ENCODE measurements at regions not wholly inside any gene's neighbourhood (a gene's known extent, or its start where the extent isn't known, plus 50 kb on each side); places are given as distances from the start of the nearest gene placed in this dataset.

DNA sequence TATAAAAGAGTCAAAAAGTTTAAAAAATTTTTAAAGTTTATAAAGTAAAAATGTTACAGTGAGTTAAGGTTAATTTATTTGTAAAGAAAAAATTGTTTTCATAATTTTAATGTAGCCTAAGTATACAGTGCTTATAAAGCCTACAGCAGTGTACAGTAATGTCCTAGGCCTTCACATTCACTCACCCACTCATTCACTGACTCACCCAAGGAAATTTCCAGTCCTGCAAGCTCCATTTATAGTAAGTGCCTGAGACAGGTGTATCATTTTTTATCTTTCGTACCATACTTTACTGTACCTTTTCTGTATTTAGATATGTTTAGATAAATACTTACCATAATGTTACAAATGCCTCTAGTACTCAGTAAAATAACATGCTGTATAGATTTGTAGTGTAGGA is 269.7 kb upstream of the PHF14 start:
- no peak for ATAC-seq
- intact Hi-C loops (cut with DNase I) = no loop called here
- no peak overlapping the region for H3K4me3 ChIP-seq

DNA sequence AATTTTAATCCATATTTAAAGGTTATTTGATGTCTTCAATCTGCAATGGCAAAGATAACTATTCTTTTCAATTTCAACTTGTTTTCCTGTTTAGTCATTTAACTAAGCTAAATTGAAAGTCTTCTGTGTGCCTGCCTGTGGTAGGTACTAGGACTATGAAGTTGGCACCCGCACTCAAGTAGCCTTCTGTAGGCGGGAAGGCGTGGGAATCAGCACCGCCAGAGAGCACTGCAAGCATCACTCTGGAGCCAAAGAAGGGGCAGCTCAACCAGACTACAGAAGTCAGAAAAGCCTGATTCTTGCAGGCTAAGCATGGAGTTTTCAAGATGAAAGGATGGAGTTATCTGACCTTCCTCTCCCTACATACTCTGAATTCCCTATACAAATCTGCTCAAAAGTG is 269.0 kb upstream of the PHF14 start:
- ATAC-seq (no peak), DNase-seq (no peak)
- Histone ChIP-seq H3K9me3 (peaks cover 3% of the 10 kb centered on the region), H3K36me3 (no peaks in the 10 kb centered on the region), H3K27me3 (ENCODE audit: low read depth) (no peaks in the 10 kb centered on the region), H3K4me3 (no peak overlapping the region), H3K4me1 (no peaks in the 10 kb centered on the region), H3K27ac (no peak overlapping the region)
- TF ChIP-seq, protein P1, sequence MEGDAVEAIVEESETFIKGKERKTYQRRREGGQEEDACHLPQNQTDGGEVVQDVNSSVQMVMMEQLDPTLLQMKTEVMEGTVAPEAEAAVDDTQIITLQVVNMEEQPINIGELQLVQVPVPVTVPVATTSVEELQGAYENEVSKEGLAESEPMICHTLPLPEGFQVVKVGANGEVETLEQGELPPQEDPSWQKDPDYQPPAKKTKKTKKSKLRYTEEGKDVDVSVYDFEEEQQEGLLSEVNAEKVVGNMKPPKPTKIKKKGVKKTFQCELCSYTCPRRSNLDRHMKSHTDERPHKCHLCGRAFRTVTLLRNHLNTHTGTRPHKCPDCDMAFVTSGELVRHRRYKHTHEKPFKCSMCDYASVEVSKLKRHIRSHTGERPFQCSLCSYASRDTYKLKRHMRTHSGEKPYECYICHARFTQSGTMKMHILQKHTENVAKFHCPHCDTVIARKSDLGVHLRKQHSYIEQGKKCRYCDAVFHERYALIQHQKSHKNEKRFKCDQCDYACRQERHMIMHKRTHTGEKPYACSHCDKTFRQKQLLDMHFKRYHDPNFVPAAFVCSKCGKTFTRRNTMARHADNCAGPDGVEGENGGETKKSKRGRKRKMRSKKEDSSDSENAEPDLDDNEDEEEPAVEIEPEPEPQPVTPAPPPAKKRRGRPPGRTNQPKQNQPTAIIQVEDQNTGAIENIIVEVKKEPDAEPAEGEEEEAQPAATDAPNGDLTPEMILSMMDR (IDR thresholded peaks at IDR 0.05) = no peak
- intact Hi-C loops (cut with DNase I) = no loop called here

More for the DNA sequence above, 269.7 kb upstream of the PHF14 start:
- Histone ChIP-seq H3K36me3 (no peaks in the 10 kb centered on the region), H3K4me1 (no peaks in the 10 kb centered on the region), H3K9me3 (peaks cover 3% of the 10 kb centered on the region), H3K27me3 (ENCODE audit: low read depth) (no peaks in the 10 kb centered on the region), H3K27ac (no peak overlapping the region)
- no peak for DNase-seq
- TF ChIP-seq, protein P1 (IDR thresholded peaks at IDR 0.05) = no peak

DNA sequence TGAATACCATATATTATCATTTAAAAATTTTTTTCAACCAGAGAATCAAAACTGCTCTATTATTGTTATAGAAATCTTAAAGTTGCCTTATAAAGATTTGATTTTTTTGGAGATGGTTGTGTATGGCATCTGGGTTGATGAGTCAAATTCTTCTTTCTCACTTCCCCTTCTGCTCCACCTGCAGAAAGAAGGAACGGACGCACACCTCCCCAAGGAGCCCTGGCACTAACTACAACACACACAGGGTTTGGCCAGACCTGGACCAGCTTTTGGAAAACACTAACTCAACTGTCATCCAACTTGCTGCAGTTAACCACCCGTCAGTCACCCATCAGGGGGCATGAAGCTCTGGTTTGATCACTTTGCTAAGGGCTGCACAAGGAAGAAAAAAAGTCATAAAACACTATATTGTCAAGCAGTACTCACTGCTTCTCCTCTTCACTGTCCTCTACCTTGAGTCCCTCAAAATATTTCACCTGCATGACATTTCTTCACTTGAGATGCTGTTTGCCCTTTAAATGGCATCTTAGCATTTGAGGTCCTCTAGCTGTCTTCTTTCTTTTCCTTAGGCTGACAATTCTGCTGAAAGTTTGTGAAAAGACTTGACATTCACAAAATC is 266.7 kb upstream of the PHF14 start:
- TF ChIP-seq, protein P1 (IDR thresholded peaks at IDR 0.05) = no peak
- no peak for ATAC-seq
- intact Hi-C loops (cut with DNase I) = no loop called here
- H3K27me3 ChIP-seq (ENCODE audit: low read depth) = no peaks in the 10 kb centered on the region
- H3K4me1 ChIP-seq = no peaks in the 10 kb centered on the region
- no peak overlapping the region for H3K27ac ChIP-seq
- no peak for DNase-seq
- no peak overlapping the region for H3K4me3 ChIP-seq
- H3K36me3 ChIP-seq = no peaks in the 10 kb centered on the region
- H3K9me3 ChIP-seq = no peaks in the 10 kb centered on the region

DNA sequence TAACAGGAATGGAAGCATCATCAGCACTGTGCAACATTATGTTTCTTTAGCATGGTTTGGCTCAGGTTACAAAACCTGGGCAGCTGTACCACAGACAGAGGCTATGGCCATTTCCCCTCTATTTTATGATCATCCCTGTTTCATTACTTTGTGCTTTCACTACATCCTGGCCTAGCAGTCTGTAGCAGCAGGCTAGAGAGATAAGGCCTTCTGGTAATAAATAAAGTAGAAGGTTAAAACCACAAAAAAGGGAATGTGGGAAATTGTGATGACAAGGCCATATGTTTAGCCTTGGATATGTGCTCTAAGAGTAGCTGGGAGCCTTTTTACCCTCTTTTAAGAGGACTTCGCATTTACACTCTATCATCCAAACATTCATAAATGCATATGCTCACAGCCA is 266.2 kb upstream of the PHF14 start:
- Histone ChIP-seq H3K36me3 (no peaks in the 10 kb centered on the region), H3K4me3 (no peak overlapping the region), H3K4me1 (no peaks in the 10 kb centered on the region), H3K9me3 (no peaks in the 10 kb centered on the region), H3K27ac (no peak overlapping the region), H3K27me3 (ENCODE audit: low read depth) (no peaks in the 10 kb centered on the region)
- ATAC-seq (no peak), DNase-seq (no peak)
- intact Hi-C loops (cut with DNase I) = no loop called here
- TF ChIP-seq, protein P1 (IDR thresholded peaks at IDR 0.05) = no peak

DNA sequence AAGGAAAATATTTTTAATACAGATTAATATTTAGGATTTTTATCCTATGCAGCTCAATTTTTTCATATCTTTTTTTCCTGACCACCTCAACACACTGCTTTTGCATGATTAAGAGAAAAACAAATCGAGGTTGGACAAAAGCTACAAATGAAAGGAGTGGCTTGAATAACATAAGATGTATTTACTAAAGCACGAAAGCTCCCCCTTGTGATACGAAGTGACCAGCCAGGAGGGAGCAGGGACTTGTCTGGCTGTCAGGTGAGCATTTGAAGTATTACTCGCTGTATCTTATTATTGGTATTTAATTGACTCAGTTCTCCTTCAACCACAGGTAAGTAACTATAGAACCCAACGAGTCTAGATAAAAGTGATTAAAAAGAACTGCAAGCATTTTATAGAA is 265.2 kb upstream of the PHF14 start:
- DNase-seq = no peak
- TF ChIP-seq, protein P1 (IDR thresholded peaks at IDR 0.05) = no peak
- Histone ChIP-seq H3K9me3 (no peaks in the 10 kb centered on the region), H3K36me3 (no peaks in the 10 kb centered on the region), H3K4me1 (no peaks in the 10 kb centered on the region), H3K4me3 (no peak overlapping the region), H3K27ac (no peak overlapping the region), H3K27me3 (ENCODE audit: low read depth) (no peaks in the 10 kb centered on the region)
- ATAC-seq = no peak
- intact Hi-C loops (cut with DNase I) = no loop called here

All from lower lobe of right lung (tissue), 2 donors.